ENCODE measurements at regions not wholly inside any gene's neighbourhood (a gene's known extent, or its start where the extent isn't known, plus 50 kb on each side); places are given as distances from the start of the nearest gene placed in this dataset.
"Not testable (repeated sequence)": the region's sequence is repeated elsewhere in the genome, so short reads cannot be mapped to it uniquely, and the experiment has no call there.

DNA sequence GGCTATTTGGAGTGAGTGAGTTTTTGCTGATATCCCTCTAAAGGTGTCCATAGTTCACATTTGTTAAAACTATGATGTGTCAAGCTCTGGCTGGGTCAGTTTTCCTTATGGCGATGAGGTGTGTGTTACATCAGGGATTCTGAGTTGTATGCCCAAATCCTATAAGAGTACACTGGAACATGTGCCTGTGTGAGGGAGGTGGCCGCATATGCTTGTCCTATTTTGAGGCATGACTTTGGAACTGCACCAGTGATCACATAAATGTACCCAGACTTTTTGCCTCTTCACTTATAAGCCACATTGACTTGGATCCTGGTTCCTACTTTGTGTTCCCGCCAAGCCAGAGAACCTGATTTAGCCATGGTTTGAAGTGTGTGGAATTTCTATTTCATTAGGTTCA lies 140.3 kb upstream of the RXFP2 start:
- ChIA-PET POLR2A (no interaction called here), CTCF (no interaction called here)
- Histone ChIP-seq H3K27ac (ENCODE audit: low read depth, low read length) (no peak overlapping the region), H3K4me3 (ENCODE audit: low read depth, low read length) (no peak overlapping the region), H3K9me3 (ENCODE audit: control insufficient read depth, insufficient read depth, low read length) (no peaks in the 10 kb centered on the region), H3K27me3 (ENCODE audit: control insufficient read depth, insufficient read depth, low read length) (peaks cover 3% of the 10 kb centered on the region)
- TF ChIP-seq, protein P1, sequence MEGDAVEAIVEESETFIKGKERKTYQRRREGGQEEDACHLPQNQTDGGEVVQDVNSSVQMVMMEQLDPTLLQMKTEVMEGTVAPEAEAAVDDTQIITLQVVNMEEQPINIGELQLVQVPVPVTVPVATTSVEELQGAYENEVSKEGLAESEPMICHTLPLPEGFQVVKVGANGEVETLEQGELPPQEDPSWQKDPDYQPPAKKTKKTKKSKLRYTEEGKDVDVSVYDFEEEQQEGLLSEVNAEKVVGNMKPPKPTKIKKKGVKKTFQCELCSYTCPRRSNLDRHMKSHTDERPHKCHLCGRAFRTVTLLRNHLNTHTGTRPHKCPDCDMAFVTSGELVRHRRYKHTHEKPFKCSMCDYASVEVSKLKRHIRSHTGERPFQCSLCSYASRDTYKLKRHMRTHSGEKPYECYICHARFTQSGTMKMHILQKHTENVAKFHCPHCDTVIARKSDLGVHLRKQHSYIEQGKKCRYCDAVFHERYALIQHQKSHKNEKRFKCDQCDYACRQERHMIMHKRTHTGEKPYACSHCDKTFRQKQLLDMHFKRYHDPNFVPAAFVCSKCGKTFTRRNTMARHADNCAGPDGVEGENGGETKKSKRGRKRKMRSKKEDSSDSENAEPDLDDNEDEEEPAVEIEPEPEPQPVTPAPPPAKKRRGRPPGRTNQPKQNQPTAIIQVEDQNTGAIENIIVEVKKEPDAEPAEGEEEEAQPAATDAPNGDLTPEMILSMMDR (IDR thresholded peaks at IDR 0.05; ENCODE audit: low read depth, low read length): no peak
- no peak for DNase-seq (ENCODE audit: low read depth, low spot score)

DNA sequence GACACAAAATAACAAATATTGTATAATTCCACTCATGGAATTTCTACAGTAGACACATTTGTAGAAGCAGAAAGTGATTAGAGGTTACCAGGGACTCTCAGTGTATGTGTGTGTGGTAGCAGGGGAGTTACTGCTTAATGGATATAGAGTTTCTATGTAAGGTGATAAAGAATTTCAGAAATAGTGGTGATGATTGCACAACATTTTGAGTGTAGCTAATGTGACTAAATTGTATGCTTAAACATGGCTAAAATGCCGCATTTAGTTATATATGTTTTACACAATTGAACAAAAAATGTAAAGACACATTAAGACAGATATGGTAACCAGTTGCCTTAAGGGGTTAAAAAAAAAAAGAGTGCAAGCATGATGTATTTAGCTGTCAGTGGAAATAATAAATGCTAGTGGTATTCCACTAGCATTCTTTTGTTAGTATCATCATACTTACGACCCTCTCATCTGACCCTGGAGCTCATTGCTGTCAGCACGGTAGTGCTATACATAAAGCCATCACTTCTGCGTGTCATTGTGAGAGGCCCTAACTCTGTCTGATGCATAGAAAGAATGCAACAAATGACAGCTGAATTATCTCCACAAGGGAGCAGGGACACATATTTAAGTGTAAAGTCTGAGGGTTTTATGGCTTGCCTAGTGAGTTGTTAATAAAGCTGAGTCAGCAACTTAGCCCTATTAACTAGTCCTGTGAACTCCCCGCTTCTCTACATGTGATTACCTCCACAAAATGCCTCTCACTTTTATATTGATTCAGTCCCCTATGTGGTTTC lies 134.1 kb upstream of the RXFP2 start:
- Histone ChIP-seq H3K9me3 (ENCODE audit: control insufficient read depth, insufficient read depth, low read length) (no peaks in the 10 kb centered on the region), H3K27me3 (ENCODE audit: control insufficient read depth, insufficient read depth, low read length) (no peaks in the 10 kb centered on the region), H3K4me3 (ENCODE audit: low read depth, low read length) (no peak overlapping the region), H3K27ac (ENCODE audit: low read depth, low read length) (no peak overlapping the region)
- ChIA-PET CTCF (no interaction called here), POLR2A (no interaction called here)
- TF ChIP-seq, protein P1 (IDR thresholded peaks at IDR 0.05; ENCODE audit: low read depth, low read length): no peak
- no peak for DNase-seq (ENCODE audit: low read depth, low spot score)

DNA sequence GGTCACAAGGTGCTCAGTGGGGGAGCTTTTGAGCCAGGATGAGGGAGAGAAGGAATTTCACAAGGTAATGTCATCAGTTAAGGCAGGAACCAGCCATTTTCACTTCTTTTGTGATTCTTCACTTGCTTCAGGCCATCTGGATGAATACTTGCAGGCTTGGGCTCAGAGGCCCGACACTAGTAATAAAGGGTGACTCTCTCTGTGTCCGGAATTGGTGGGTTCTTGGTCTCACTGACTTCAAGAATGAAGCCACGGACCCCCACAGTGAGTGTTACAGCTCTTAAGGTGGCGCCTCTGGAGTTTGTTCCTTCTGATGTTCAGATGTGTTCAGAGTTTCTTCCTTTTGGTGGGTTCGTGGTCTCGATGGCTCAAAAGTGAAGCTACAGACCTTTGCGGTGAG lies 131.8 kb upstream of the RXFP2 start:
- H3K27ac ChIP-seq (ENCODE audit: low read depth, low read length); POLR2A ChIA-PET; H3K27me3 ChIP-seq (ENCODE audit: control insufficient read depth, insufficient read depth, low read length); CTCF ChIA-PET; DNase-seq (ENCODE audit: low read depth, low spot score); H3K9me3 ChIP-seq (ENCODE audit: control insufficient read depth, insufficient read depth, low read length); H3K4me3 ChIP-seq (ENCODE audit: low read depth, low read length): not testable (repeated sequence)

DNA sequence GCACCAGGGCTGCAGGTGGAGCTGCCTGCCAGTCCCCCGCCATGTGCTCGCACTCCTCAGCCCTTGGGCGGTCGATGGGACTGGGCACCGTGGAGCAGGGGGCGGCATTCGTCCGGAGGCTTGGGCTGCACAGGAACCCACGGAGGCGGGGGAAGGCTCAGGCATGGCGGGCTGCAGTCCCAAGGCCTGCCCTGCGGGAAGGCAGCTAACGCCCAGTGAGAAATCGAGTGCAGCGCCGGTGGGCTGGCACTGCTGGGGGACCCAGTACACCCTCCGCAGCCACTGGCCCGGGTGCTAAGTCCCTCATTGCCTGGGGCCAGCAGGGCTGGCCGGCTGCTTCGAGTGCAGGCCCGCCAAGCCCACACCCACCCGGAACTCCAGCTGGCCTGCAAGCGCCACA lies 130.5 kb upstream of the RXFP2 start:
- H3K9me3 ChIP-seq (ENCODE audit: control insufficient read depth, insufficient read depth, low read length); POLR2A ChIA-PET; H3K27ac ChIP-seq (ENCODE audit: low read depth, low read length); H3K27me3 ChIP-seq (ENCODE audit: control insufficient read depth, insufficient read depth, low read length); DNase-seq (ENCODE audit: low read depth, low spot score); CTCF ChIA-PET; H3K4me3 ChIP-seq (ENCODE audit: low read depth, low read length): not testable (repeated sequence)

DNA sequence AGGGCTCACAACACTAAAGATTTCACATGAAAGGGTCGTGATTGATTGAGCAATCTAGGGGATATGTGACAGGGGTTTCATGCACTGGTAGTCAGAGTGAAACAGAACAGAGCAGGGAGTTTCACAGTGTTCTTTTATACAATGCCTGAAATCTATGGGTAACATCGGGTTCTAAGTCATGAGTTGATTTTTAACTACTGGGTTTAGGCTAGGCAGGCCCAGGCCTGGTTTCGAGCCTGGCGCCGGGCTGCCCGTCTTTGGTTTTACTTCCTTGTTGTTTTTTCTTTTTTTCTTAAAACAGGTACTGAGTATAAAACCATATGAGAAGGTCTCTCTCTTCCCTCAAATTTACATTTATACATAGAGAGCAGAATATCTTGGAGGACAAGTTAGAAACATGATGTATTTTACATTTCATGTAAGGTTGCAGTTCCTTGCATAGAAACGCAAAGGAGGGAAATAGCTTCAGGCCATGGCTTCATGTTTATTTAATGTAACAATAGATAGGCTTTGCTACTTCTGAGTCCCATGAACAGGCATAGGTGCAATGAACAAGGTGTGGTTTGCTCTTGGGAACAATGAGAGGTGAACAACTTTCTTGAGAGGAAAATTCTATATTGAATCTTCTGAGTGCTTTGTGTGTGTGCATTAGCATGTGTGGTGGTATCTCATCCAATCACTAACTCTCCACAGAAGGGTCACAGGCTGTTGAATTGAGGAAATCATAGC lies 128.9 kb upstream of the RXFP2 start:
- H3K4me3 ChIP-seq (ENCODE audit: low read depth, low read length): no peak overlapping the region
- CTCF ChIA-PET: interaction anchor here (1.0 kb wide), 1 partner anchor 73 kb away, joined by 3 read pairs; no protein-coding TSS in a partner anchor
- no peaks in the 10 kb centered on the region for H3K27me3 ChIP-seq (ENCODE audit: control insufficient read depth, insufficient read depth, low read length)
- TF ChIP-seq, protein P1 (IDR thresholded peaks at IDR 0.05; ENCODE audit: low read depth, low read length): no peak
- POLR2A ChIA-PET: interaction anchor here (0.6 kb wide), 1 partner anchor 335 kb away, joined by 3 read pairs; no protein-coding TSS in a partner anchor
- no peak overlapping the region for H3K27ac ChIP-seq (ENCODE audit: low read depth, low read length)
- no peak for DNase-seq (ENCODE audit: low read depth, low spot score)
- H3K9me3 ChIP-seq (ENCODE audit: control insufficient read depth, insufficient read depth, low read length): no peaks in the 10 kb centered on the region

DNA sequence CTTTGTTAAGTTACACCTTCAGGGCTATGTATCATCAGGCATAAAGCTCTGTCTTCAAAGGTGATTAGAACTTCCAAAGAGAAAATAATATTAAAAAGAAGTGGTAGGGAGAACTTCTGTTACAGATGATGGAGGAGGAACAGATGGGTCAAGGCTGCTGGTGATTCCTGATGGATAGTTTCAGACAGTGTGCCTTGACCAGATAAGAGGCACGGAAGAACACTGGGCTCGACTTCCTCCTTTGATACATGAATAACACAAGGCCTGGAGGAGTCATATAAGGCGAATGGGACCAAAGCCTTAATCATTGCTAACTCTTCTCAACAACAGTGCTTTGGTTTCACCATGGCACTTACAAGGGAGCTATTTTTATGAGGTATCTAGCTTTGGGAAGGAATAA lies 128.1 kb upstream of the RXFP2 start:
- TF ChIP-seq, protein P1 (IDR thresholded peaks at IDR 0.05; ENCODE audit: low read depth, low read length): no peak
- ChIA-PET POLR2A (no interaction called here), CTCF (interaction anchor here (1.0 kb wide), 1 partner anchor 74 kb away, joined by 3 read pairs; no protein-coding TSS in a partner anchor)
- Histone ChIP-seq H3K27ac (ENCODE audit: low read depth, low read length) (no peak overlapping the region), H3K27me3 (ENCODE audit: control insufficient read depth, insufficient read depth, low read length) (no peaks in the 10 kb centered on the region), H3K4me3 (ENCODE audit: low read depth, low read length) (no peak overlapping the region), H3K9me3 (ENCODE audit: control insufficient read depth, insufficient read depth, low read length) (no peaks in the 10 kb centered on the region)
- DNase-seq (ENCODE audit: low read depth, low spot score): no peak

Measured in AG04450 (cell line).